Suprapubic skin (tissue), 4 donors: ENCODE measurements at regions not wholly inside any gene's neighbourhood (a gene's known extent, or its start where the extent isn't known, plus 50 kb on each side); places are given as distances from the start of the nearest gene placed in this dataset.

Source experiments
- CTCF ChIP-seq, 2 donors: fragments of 200-600 bp in 1 of 2; fragments of 450-650 bp in 1 of 2; sonication (generic) in 1 of 2; IDR thresholded peaks; one replicate each; pipeline ENCODE4 v1.5.1; 2016 to 2019; ENCODE audit warnings: antibody characterized with exemption in 2 of 2, mild to moderate bottlenecking in 1 of 2, moderate library complexity in 1 of 2
- EP300 ChIP-seq: sonication (generic); formaldehyde crosslinking; IDR thresholded peaks from one replicate; pipeline ENCODE4 v1.6.1; 2017; ENCODE audit warnings: antibody characterized with exemption
- POLR2A ChIP-seq, 2 donors: fragments of 450-650 bp; IDR thresholded peaks; one replicate each; pipeline ENCODE4 v1.6.1; 2017; ENCODE audit warnings: antibody characterized with exemption in 2 of 2, mild to moderate bottlenecking in 2 of 2, moderate library complexity in 2 of 2
- POLR2AphosphoS5 ChIP-seq, 3 donors: sonication (generic); formaldehyde crosslinking; IDR thresholded peaks; one replicate each; pipeline ENCODE4 v1.6.1; 2017; ENCODE audit warnings: antibody characterized with exemption in 3 of 3

- no peak for TF ChIP-seq CTCF (IDR thresholded peaks at IDR 0.05)
- no peak for TF ChIP-seq POLR2A (IDR thresholded peaks at IDR 0.05)
- no peak for TF ChIP-seq POLR2AphosphoS5 (IDR thresholded peaks at IDR 0.05)
- TF ChIP-seq EP300: no peak
These were observed 91.7 kb upstream of the SEC11C start for GRCh38 chr18:59048048-59048363.
